ENCODE measurements at regions not wholly inside any gene's neighbourhood (a gene's known extent, or its start where the extent isn't known, plus 50 kb on each side); places are given as distances from the start of the nearest gene placed in this dataset.
"Not testable (repeated sequence)": the region's sequence is repeated elsewhere in the genome, so short reads cannot be mapped to it uniquely, and the experiment has no call there.

DNA sequence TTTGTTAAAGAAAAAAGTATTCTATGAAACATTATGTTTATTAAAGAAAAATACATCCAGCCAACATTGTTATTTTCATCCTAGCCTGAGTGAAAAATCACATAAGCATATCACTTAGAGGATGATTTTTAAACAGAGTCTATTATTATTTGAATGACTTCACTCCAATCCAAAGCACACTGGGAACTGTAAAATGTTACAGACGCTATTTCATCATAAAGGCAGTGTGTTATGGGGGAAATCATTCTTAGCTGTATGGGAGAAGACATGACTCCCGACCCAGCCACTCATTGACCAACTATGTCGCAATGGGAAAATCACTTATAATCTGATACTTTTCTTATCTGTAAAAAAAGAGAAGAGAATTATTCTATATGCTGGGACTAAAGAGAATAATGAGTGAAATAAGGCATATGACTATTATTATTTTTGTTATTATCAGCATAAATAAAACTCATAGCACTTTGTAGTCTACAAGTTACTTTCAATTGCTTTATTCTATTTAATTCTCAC lies 180.6 kb upstream of the POMZP3 start:
- not testable (repeated sequence) for TF ChIP-seq CTCF, POLR2A, EP300, POLR2AphosphoS5 (IDR thresholded peaks at IDR 0.05)
